ENCODE measurements at regions not wholly inside any gene's neighbourhood (a gene's known extent, or its start where the extent isn't known, plus 50 kb on each side); places are given as distances from the start of the nearest gene placed in this dataset.
A peak's percentile ranks its signal among the peaks of the same experiment; 100 is the strongest.

- FAIRE-seq (no peak), DNase-seq (ENCODE audit: low spot score) (no peak), ATAC-seq (no peak)
- H3K27me3 ChIP-seq (ENCODE audit: control insufficient read depth in 1 of 2, insufficient read depth in 2 of 2, low read length in 2 of 2) = no peaks in the 10 kb centered on the region
- 91% methylated on average over 10 of the region's 10 CpGs for WGBS (ENCODE audit: low lambda C conversion rate)
- H2AFZ ChIP-seq (ENCODE audit: low read length) = no peak overlapping the region
- peak overlapping the region; percentile 56; the same call in 1 of the 2 replicates for H3K4me2 ChIP-seq (ENCODE audit: low read depth, low read length)
- H3K4me3 ChIP-seq (replicated peaks in 1 of 3; ENCODE audit: insufficient read depth in 1 of 3, low read depth in 2 of 3, low read length in 3 of 3) = no peak overlapping the region
- no peaks in the 10 kb centered on the region for H4K20me1 ChIP-seq (ENCODE audit: insufficient read depth, low read length)
- in situ Hi-C loops (cut with HindIII; ENCODE audit: extremely low pct_ligation_motif_present, low pct_unique_long_range_greater_than_20kb) (no loop called here), intact Hi-C loops (cut with micrococcal nuclease; ENCODE audit: unreplicated experiment) (no loop called here)
- BruUV-seq (replicated peaks) = TSS peak; percentile 68
- ChIA-PET POLR2A (interaction anchor here (1.0 to 4.2 kb wide), 9 partner anchors 11 to 295 kb away, joined by 3 to 19 read pairs (median 5); no protein-coding TSS in a partner anchor), CTCF (ENCODE audit: low intra/inter-chr PET ratio, low total read pairs) (no interaction called here)
- H3K36me3 ChIP-seq (replicated peaks in 1 of 2; ENCODE audit: control insufficient read depth in 1 of 2, insufficient read depth in 2 of 2, low read length in 2 of 2) = no peaks in the 10 kb centered on the region
- H3K9ac ChIP-seq (ENCODE audit: insufficient read depth, low read depth, low read length) = peak overlapping the region; percentile 36; the same call in 1 of the 2 replicates
- H3K27ac ChIP-seq (ENCODE audit: extremely low read length, insufficient read depth, low read length) = peak overlapping the region; percentile 79
- no peaks in the 10 kb centered on the region for H3K9me3 ChIP-seq (ENCODE audit: low read length)
- no peaks in the 10 kb centered on the region for H3K79me2 ChIP-seq (ENCODE audit: insufficient read depth, low read length)
- TF ChIP-seq ZBTB38 (CRISPR knock-in tag; IDR thresholded peaks at IDR 0.05) (peak; percentile 69; the same call in 1 of the 2 replicates), KMT2A (CRISPR knock-in tag; IDR thresholded peaks at IDR 0.05) (0 out of 2 replicates have a peak, but pooled peaks have one; percentile 27), TEAD3 (CRISPR knock-in tag; optimal IDR thresholded peaks at IDR 0.05; ENCODE audit: borderline replicate concordance) (no peak)
- H3K4me1 ChIP-seq (ENCODE audit: insufficient read depth, low read length) = peaks cover 82% of the 10 kb centered on the region
These were observed 239.8 kb upstream of the RAB4A start for GRCh38 chr1:229031061-229031460.

GRCh38 chr1:229031481-229032341 lies 239.2 kb upstream of the RAB4A start:
- DNase-seq (ENCODE audit: low spot score) (peak; percentile 94), FAIRE-seq (peak; percentile 80), ATAC-seq (peak; percentile 77)
- Histone ChIP-seq H2AFZ (ENCODE audit: low read length) (no peak overlapping the region), H3K9me3 (ENCODE audit: low read length) (no peaks in the 10 kb centered on the region), H3K4me3 (replicated peaks in 1 of 3; ENCODE audit: insufficient read depth in 1 of 3, low read depth in 2 of 3, low read length in 3 of 3) (no peak overlapping the region), H3K4me1 (ENCODE audit: insufficient read depth, low read length) (peaks cover 82% of the 10 kb centered on the region), H3K79me2 (ENCODE audit: insufficient read depth, low read length) (no peaks in the 10 kb centered on the region), H3K27me3 (ENCODE audit: control insufficient read depth in 1 of 2, insufficient read depth in 2 of 2, low read length in 2 of 2) (no peaks in the 10 kb centered on the region), H3K36me3 (replicated peaks in 1 of 2; ENCODE audit: control insufficient read depth in 1 of 2, insufficient read depth in 2 of 2, low read length in 2 of 2) (no peaks in the 10 kb centered on the region), H4K20me1 (ENCODE audit: insufficient read depth, low read length) (no peaks in the 10 kb centered on the region), H3K27ac (ENCODE audit: extremely low read length, insufficient read depth, low read length) (peak overlapping the region; percentile 79), H3K4me2 (ENCODE audit: low read depth, low read length) (peak overlapping the region; percentile 56), H3K9ac (ENCODE audit: insufficient read depth, low read depth, low read length) (peak overlapping the region; percentile 47)
- no TSS peak for BruUV-seq (replicated peaks)
- WGBS (ENCODE audit: low lambda C conversion rate) = 25% methylated on average over 11 of the region's 12 CpGs
- in situ Hi-C loops (cut with HindIII; ENCODE audit: extremely low pct_ligation_motif_present, low pct_unique_long_range_greater_than_20kb) = no loop called here
- ChIA-PET CTCF (ENCODE audit: low intra/inter-chr PET ratio, low total read pairs) (no interaction called here), POLR2A (interaction anchor here (0.6 to 4.2 kb wide), 14 partner anchors 12 to 295 kb away, joined by 3 to 19 read pairs (median 4); no protein-coding TSS in a partner anchor)
- intact Hi-C loops (cut with micrococcal nuclease; ENCODE audit: unreplicated experiment) = no loop called here
- TF ChIP-seq ARID5B (CRISPR knock-in tag; IDR thresholded peaks at IDR 0.05) (peak; percentile 83), ZNF160 (CRISPR knock-in tag; IDR thresholded peaks at IDR 0.05) (no peak), NR2C2 (CRISPR knock-in tag; IDR thresholded peaks at IDR 0.05; ENCODE audit: borderline replicate concordance) (peak; percentile 62), BRD4 (CRISPR knock-in tag; IDR thresholded peaks at IDR 0.05) (0 out of 2 replicates have a peak, but pooled peaks have one; percentile 40), CBFB (CRISPR knock-in tag; IDR thresholded peaks at IDR 0.05) (peak; percentile 29; the same call in 1 of the 2 replicates), ZNF335 (CRISPR knock-in tag; IDR thresholded peaks at IDR 0.05) (no peak), IRF2 (CRISPR knock-in tag; IDR thresholded peaks at IDR 0.05) (no peak), TARDBP (CRISPR knock-in tag; IDR thresholded peaks at IDR 0.05) (peak; percentile 61; the same call in 1 of the 2 replicates), EHMT2 (IDR thresholded peaks at IDR 0.05; ENCODE audit: borderline replicate concordance, low read depth, low read length) (peak; percentile 68; the same call in 1 of the 2 replicates), ZBTB7B (CRISPR knock-in tag; IDR thresholded peaks at IDR 0.05) (0 out of 2 replicates have a peak, but pooled peaks have one; percentile 52), SOX6 (IDR thresholded peaks at IDR 0.05) (no peak), SOX6 (CRISPR knock-in tag; IDR thresholded peaks at IDR 0.05) (peak; percentile 85)

Data from HepG2 (cell line).